ENCODE measurements at regions not wholly inside any gene's neighbourhood (a gene's known extent, or its start where the extent isn't known, plus 50 kb on each side); places are given as distances from the start of the nearest gene placed in this dataset.

DNA sequence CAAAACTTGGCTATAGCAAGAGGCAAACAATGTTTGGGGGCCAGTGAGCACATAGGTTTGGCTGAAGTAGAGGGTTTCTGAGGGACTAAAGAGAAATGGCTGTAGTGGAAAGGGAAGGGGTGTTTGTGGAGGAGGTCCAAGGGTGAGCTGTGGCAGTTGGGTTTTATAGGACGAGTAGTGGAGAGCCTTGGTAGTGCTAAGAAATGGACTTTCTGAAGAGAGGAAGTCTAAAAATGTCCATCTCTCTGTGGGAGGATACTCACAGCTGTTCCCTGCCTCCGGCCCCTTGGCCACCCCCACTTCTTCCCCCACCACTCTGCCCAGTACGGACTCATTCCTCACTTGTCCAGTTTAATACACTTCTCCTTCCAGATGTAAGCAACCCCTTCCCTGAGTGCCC lies 64.3 kb downstream of the ZNF22 start:
- H3K4me1 ChIP-seq (ENCODE audit: control insufficient read depth, extremely low read depth, insufficient read depth, low read length), result no peaks in the 10 kb centered on the region
- H3K9ac ChIP-seq (ENCODE audit: insufficient read depth, low read length), result no peak overlapping the region
- H3K27ac ChIP-seq (ENCODE audit: insufficient read depth, low read length), result no peak overlapping the region
- no peaks in the 10 kb centered on the region for H3K79me2 ChIP-seq (ENCODE audit: control insufficient read depth, insufficient read depth, low read length)
- no peak overlapping the region for H2AFZ ChIP-seq (ENCODE audit: low read length)
- no peak overlapping the region for H3K4me3 ChIP-seq (replicated peaks in 1 of 4; ENCODE audit: control extremely low read depth in 1 of 4, insufficient read depth in 1 of 4, low read depth in 3 of 4, low read length in 4 of 4)
- DNase-seq (ENCODE audit: low read depth in 2 of 2), result no peak
- H3K9me3 ChIP-seq (ENCODE audit: control insufficient read depth, insufficient read depth, low read depth, low read length), result no peaks in the 10 kb centered on the region
- no peak overlapping the region for H3K4me2 ChIP-seq (ENCODE audit: extremely low read depth, insufficient read depth, low read length)
- TF ChIP-seq, protein P1, sequence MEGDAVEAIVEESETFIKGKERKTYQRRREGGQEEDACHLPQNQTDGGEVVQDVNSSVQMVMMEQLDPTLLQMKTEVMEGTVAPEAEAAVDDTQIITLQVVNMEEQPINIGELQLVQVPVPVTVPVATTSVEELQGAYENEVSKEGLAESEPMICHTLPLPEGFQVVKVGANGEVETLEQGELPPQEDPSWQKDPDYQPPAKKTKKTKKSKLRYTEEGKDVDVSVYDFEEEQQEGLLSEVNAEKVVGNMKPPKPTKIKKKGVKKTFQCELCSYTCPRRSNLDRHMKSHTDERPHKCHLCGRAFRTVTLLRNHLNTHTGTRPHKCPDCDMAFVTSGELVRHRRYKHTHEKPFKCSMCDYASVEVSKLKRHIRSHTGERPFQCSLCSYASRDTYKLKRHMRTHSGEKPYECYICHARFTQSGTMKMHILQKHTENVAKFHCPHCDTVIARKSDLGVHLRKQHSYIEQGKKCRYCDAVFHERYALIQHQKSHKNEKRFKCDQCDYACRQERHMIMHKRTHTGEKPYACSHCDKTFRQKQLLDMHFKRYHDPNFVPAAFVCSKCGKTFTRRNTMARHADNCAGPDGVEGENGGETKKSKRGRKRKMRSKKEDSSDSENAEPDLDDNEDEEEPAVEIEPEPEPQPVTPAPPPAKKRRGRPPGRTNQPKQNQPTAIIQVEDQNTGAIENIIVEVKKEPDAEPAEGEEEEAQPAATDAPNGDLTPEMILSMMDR (conservative IDR thresholded peaks at IDR 0.05 in 1 of 2, IDR thresholded peaks at IDR 0.05 in 1 of 2; ENCODE audit: low read depth in 1 of 2, low read length in 2 of 2), result no peak
- TF ChIP-seq EZH2 (IDR thresholded peaks at IDR 0.05; ENCODE audit: low read length, missing control alignments), result no peak
- H4K20me1 ChIP-seq (ENCODE audit: control insufficient read depth, extremely low read depth, insufficient read depth, low read length), result no peaks in the 10 kb centered on the region
- H3K36me3 ChIP-seq (ENCODE audit: control insufficient read depth, insufficient read depth, low read length), result no peaks in the 10 kb centered on the region
- H3K27me3 ChIP-seq (ENCODE audit: control insufficient read depth, insufficient read depth, low read length), result no peaks in the 10 kb centered on the region

DNA sequence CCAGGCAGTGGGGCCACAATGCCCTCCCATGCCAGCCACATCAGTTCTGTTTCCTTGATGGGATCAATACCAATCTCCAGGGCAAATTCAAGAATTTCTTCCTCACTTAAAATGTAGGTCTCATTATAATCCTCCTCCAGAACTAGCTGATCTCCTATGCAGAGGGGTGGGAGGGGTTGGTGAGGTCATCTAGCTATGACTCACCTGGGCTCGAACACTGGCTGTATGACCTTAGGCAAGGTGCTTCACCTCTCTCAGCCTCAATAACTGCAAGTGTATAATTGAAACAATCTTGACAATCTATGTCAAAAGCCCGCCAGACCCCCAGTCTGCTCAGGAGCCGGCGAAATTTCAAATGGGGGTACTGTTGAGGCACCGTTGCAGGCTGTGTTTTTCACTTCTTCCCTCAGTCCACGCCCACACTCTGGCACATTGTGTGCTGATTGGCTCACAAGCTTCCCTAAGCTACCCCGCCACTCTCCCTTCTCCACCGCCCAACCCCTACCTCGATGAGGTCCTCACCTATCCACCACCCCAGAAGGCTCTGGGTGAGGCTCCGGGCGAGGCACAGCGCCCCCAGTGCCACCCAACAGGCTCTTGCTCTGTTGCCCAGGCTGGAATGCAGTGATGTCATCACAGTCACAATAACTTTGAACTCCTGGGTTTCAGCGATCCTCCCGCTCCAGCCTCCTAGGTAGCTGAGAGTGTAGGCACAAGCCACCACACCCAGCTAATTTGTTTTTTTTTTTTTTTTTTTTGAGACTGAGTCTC lies 70.5 kb downstream of the ZNF22 start:
- no peaks in the 10 kb centered on the region for H3K79me2 ChIP-seq (ENCODE audit: control insufficient read depth, insufficient read depth, low read length)
- no peak overlapping the region for H3K9ac ChIP-seq (ENCODE audit: insufficient read depth, low read length)
- H3K27ac ChIP-seq (ENCODE audit: insufficient read depth, low read length), result no peak overlapping the region
- H2AFZ ChIP-seq (ENCODE audit: low read length), result no peak overlapping the region
- no peak for TF ChIP-seq EZH2 (IDR thresholded peaks at IDR 0.05; ENCODE audit: low read length, missing control alignments)
- TF ChIP-seq, protein P1 (conservative IDR thresholded peaks at IDR 0.05 in 1 of 2, IDR thresholded peaks at IDR 0.05 in 1 of 2; ENCODE audit: low read depth in 1 of 2, low read length in 2 of 2), result no peak
- no peak overlapping the region for H3K4me2 ChIP-seq (ENCODE audit: extremely low read depth, insufficient read depth, low read length)
- H3K27me3 ChIP-seq (ENCODE audit: control insufficient read depth, insufficient read depth, low read length), result no peaks in the 10 kb centered on the region
- H3K4me1 ChIP-seq (ENCODE audit: control insufficient read depth, extremely low read depth, insufficient read depth, low read length), result no peaks in the 10 kb centered on the region
- H4K20me1 ChIP-seq (ENCODE audit: control insufficient read depth, extremely low read depth, insufficient read depth, low read length), result no peaks in the 10 kb centered on the region
- no peak for DNase-seq (ENCODE audit: low read depth in 2 of 2)
- H3K9me3 ChIP-seq (ENCODE audit: control insufficient read depth, insufficient read depth, low read depth, low read length), result no peaks in the 10 kb centered on the region
- H3K36me3 ChIP-seq (ENCODE audit: control insufficient read depth, insufficient read depth, low read length), result no peaks in the 10 kb centered on the region
- H3K4me3 ChIP-seq (replicated peaks in 1 of 4; ENCODE audit: control extremely low read depth in 1 of 4, insufficient read depth in 1 of 4, low read depth in 3 of 4, low read length in 4 of 4), result no peak overlapping the region

DNA sequence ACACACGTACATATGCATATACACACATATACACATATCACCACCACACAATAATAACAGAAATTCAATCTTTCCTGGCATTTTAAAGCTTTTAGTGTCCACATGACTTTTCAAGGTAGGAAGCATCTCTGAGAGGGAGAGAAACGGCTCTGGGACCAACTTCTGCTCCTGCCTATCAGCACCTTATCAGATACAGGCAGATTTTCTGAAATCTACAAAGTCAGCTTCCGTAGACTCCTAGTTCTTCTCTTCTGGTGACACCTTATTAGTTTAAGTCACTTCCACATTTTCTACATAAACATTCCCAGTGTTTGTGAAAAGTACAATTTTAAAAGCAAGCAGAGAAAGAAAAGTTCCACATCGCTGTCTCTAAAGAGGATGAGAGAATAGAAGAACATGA lies 74.5 kb downstream of the ZNF22 start:
- Histone ChIP-seq H3K4me2 (ENCODE audit: extremely low read depth, insufficient read depth, low read length) (no peak overlapping the region), H3K4me1 (ENCODE audit: control insufficient read depth, extremely low read depth, insufficient read depth, low read length) (no peaks in the 10 kb centered on the region), H3K79me2 (ENCODE audit: control insufficient read depth, insufficient read depth, low read length) (no peaks in the 10 kb centered on the region), H4K20me1 (ENCODE audit: control insufficient read depth, extremely low read depth, insufficient read depth, low read length) (no peaks in the 10 kb centered on the region), H3K27me3 (ENCODE audit: control insufficient read depth, insufficient read depth, low read length) (no peaks in the 10 kb centered on the region), H3K36me3 (ENCODE audit: control insufficient read depth, insufficient read depth, low read length) (no peaks in the 10 kb centered on the region), H3K9ac (ENCODE audit: insufficient read depth, low read length) (no peak overlapping the region), H3K9me3 (ENCODE audit: control insufficient read depth, insufficient read depth, low read depth, low read length) (no peaks in the 10 kb centered on the region), H3K4me3 (replicated peaks in 1 of 4; ENCODE audit: control extremely low read depth in 1 of 4, insufficient read depth in 1 of 4, low read depth in 3 of 4, low read length in 4 of 4) (no peak overlapping the region), H2AFZ (ENCODE audit: low read length) (no peak overlapping the region), H3K27ac (ENCODE audit: insufficient read depth, low read length) (no peak overlapping the region)
- no peak for DNase-seq (ENCODE audit: low read depth in 2 of 2)
- TF ChIP-seq EZH2 (IDR thresholded peaks at IDR 0.05; ENCODE audit: low read length, missing control alignments), result no peak
- TF ChIP-seq, protein P1 (conservative IDR thresholded peaks at IDR 0.05 in 1 of 2, IDR thresholded peaks at IDR 0.05 in 1 of 2; ENCODE audit: low read depth in 1 of 2, low read length in 2 of 2), result no peak

Measured in fibroblast of lung (primary cell).